ENCODE measurements at regions not wholly inside any gene's neighbourhood (a gene's known extent, or its start where the extent isn't known, plus 50 kb on each side); places are given as distances from the start of the nearest gene placed in this dataset.

DNA sequence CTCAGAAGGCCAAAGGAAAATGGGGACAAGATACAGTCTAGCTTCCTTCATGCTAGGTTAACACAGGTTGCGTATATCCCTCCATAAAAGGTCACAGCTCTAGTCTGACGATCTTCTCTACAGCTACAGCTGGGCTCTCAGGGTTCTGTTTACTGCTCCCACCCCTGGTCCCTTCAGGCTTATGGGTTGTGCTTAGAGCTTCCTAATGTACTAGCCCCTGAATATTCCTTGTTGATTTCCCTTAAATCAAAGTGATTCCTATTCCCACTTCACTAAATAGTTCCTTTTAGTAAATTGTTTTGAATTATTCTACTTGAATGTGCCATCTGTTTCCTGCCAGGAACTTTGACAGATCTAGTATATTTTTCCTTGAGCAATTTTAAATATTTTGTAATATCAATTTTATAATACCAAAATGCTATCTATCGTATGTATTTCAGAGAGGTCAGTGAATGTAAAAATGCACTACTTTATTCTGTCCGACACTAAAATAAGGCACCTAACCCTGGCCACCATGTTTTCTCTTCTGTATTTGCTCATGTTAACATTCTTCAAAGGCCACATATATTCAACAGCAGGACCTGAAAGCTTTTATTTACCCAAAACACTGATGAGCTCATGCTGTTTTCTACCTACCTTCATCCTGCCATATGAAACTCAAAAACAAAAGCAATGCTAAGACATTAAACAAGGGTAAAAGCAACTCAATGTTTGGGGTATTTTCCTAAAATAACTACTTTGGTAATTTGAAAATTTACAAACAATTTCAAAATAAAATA is 92.8 kb upstream of the TGFBR2 start (continued):
- TF ChIP-seq, protein P1, sequence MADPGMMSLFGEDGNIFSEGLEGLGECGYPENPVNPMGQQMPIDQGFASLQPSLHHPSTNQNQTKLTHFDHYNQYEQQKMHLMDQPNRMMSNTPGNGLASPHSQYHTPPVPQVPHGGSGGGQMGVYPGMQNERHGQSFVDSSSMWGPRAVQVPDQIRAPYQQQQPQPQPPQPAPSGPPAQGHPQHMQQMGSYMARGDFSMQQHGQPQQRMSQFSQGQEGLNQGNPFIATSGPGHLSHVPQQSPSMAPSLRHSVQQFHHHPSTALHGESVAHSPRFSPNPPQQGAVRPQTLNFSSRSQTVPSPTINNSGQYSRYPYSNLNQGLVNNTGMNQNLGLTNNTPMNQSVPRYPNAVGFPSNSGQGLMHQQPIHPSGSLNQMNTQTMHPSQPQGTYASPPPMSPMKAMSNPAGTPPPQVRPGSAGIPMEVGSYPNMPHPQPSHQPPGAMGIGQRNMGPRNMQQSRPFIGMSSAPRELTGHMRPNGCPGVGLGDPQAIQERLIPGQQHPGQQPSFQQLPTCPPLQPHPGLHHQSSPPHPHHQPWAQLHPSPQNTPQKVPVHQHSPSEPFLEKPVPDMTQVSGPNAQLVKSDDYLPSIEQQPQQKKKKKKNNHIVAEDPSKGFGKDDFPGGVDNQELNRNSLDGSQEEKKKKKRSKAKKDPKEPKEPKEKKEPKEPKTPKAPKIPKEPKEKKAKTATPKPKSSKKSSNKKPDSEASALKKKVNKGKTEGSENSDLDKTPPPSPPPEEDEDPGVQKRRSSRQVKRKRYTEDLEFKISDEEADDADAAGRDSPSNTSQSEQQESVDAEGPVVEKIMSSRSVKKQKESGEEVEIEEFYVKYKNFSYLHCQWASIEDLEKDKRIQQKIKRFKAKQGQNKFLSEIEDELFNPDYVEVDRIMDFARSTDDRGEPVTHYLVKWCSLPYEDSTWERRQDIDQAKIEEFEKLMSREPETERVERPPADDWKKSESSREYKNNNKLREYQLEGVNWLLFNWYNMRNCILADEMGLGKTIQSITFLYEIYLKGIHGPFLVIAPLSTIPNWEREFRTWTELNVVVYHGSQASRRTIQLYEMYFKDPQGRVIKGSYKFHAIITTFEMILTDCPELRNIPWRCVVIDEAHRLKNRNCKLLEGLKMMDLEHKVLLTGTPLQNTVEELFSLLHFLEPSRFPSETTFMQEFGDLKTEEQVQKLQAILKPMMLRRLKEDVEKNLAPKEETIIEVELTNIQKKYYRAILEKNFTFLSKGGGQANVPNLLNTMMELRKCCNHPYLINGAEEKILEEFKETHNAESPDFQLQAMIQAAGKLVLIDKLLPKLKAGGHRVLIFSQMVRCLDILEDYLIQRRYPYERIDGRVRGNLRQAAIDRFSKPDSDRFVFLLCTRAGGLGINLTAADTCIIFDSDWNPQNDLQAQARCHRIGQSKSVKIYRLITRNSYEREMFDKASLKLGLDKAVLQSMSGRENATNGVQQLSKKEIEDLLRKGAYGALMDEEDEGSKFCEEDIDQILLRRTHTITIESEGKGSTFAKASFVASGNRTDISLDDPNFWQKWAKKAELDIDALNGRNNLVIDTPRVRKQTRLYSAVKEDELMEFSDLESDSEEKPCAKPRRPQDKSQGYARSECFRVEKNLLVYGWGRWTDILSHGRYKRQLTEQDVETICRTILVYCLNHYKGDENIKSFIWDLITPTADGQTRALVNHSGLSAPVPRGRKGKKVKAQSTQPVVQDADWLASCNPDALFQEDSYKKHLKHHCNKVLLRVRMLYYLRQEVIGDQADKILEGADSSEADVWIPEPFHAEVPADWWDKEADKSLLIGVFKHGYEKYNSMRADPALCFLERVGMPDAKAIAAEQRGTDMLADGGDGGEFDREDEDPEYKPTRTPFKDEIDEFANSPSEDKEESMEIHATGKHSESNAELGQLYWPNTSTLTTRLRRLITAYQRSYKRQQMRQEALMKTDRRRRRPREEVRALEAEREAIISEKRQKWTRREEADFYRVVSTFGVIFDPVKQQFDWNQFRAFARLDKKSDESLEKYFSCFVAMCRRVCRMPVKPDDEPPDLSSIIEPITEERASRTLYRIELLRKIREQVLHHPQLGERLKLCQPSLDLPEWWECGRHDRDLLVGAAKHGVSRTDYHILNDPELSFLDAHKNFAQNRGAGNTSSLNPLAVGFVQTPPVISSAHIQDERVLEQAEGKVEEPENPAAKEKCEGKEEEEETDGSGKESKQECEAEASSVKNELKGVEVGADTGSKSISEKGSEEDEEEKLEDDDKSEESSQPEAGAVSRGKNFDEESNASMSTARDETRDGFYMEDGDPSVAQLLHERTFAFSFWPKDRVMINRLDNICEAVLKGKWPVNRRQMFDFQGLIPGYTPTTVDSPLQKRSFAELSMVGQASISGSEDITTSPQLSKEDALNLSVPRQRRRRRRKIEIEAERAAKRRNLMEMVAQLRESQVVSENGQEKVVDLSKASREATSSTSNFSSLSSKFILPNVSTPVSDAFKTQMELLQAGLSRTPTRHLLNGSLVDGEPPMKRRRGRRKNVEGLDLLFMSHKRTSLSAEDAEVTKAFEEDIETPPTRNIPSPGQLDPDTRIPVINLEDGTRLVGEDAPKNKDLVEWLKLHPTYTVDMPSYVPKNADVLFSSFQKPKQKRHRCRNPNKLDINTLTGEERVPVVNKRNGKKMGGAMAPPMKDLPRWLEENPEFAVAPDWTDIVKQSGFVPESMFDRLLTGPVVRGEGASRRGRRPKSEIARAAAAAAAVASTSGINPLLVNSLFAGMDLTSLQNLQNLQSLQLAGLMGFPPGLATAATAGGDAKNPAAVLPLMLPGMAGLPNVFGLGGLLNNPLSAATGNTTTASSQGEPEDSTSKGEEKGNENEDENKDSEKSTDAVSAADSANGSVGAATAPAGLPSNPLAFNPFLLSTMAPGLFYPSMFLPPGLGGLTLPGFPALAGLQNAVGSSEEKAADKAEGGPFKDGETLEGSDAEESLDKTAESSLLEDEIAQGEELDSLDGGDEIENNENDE (IDR thresholded peaks at IDR 0.05; ENCODE audit: insufficient replicate concordance, low read length) = no peak
- TF ChIP-seq SP4 (IDR thresholded peaks at IDR 0.05; ENCODE audit: low read length) (no peak), NANOG (IDR thresholded peaks at IDR 0.05; ENCODE audit: insufficient read depth, low read depth, low read length, poor library complexity, severe bottlenecking) (no peak), POLR2A (IDR thresholded peaks at IDR 0.05; ENCODE audit: control extremely low read depth in 1 of 2, low read depth in 2 of 2, low read length in 2 of 2) (no peak), SIX5 (IDR thresholded peaks at IDR 0.05; ENCODE audit: low read depth, low read length) (no peak), BCL11A (IDR thresholded peaks at IDR 0.05; ENCODE audit: low read depth in 2 of 2, low read length in 2 of 2) (no peak), KDM1A (IDR thresholded peaks at IDR 0.05; ENCODE audit: borderline replicate concordance, low read length) (no peak), SIRT6 (IDR thresholded peaks at IDR 0.05; ENCODE audit: low read length) (no peak), KDM4A (IDR thresholded peaks at IDR 0.05; ENCODE audit: low read depth, low read length, severe bottlenecking) (no peak), SP1 (IDR thresholded peaks at IDR 0.05; ENCODE audit: low read depth, low read length) (no peak)
- TF ChIP-seq, protein P2, sequence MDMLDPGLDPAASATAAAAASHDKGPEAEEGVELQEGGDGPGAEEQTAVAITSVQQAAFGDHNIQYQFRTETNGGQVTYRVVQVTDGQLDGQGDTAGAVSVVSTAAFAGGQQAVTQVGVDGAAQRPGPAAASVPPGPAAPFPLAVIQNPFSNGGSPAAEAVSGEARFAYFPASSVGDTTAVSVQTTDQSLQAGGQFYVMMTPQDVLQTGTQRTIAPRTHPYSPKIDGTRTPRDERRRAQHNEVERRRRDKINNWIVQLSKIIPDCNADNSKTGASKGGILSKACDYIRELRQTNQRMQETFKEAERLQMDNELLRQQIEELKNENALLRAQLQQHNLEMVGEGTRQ (IDR thresholded peaks at IDR 0.05; ENCODE audit: low read length) = no peak
